ENCODE measurements at regions not wholly inside any gene's neighbourhood (a gene's known extent, or its start where the extent isn't known, plus 50 kb on each side); places are given as distances from the start of the nearest gene placed in this dataset.

GRCh38 chr7:155360495-155361345 lies 63.0 kb downstream of the INSIG1 start:
- DNase-seq, result no peak

GRCh38 chr7:155361346-155361680 lies 63.6 kb downstream of the INSIG1 start:
- no peak for DNase-seq

DNA sequence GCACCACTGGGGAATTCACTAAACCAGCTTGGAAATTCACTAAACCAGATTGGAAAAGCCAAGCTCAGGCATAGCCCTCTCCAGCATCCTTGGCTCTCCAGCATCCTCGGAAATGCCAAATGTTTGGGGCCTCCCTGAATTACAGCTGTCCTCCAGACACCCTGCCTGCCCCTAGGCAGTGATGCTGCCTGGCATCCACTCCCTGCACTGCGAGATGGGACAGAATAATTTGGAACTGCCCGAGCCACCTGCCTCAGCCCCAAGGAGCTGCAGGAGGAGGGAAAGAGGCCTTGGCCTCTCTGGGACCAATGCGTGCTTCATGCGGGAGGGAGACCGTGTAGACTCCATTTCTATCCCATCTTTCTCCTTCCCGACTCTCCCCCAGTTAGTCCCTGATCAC lies 64.3 kb downstream of the INSIG1 start:
- DNase-seq, result no peak

GRCh38 chr7:155362380-155363145 lies 64.9 kb downstream of the INSIG1 start:
- DNase-seq, result no peak

- no peak for DNase-seq
Measured at GRCh38 chr7:155363146-155363539, 65.5 kb downstream of the INSIG1 start.

DNA sequence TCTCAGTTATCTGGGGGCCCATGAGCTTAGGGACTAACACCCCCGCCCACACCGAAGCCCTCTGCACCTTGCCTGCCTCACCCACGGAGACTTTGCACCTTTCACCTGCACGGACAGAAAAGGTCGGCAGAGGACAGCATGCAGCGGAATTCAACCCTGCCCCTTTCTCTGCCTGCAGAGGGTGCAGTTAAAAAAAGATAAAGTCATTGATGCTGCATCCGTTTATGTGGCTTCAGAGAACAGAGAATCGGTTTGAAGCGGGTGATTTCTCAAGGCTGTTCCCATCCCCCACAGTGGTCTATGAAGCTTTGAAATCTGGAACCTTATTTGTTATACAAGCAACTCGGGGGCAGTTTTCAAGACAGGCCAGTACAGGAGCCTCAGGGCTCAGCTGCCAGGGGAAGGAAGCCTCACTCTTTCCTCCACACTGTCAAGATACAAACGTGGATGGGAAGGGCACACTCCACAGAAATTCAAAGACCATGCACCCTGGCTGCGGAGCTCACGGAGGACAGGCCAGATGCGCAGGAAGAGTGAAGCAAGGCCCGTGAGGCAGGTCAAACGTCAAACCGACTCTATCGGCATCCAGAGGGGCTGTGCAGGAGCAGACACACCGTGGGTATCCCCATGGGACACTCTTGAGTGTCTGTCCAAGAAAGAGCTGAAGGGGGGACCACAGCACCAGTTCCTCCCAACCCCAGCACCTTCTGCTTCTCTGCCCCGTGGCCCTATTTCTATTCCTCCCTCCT lies 66.3 kb downstream of the INSIG1 start:
- DNase-seq, result no peak

DNA sequence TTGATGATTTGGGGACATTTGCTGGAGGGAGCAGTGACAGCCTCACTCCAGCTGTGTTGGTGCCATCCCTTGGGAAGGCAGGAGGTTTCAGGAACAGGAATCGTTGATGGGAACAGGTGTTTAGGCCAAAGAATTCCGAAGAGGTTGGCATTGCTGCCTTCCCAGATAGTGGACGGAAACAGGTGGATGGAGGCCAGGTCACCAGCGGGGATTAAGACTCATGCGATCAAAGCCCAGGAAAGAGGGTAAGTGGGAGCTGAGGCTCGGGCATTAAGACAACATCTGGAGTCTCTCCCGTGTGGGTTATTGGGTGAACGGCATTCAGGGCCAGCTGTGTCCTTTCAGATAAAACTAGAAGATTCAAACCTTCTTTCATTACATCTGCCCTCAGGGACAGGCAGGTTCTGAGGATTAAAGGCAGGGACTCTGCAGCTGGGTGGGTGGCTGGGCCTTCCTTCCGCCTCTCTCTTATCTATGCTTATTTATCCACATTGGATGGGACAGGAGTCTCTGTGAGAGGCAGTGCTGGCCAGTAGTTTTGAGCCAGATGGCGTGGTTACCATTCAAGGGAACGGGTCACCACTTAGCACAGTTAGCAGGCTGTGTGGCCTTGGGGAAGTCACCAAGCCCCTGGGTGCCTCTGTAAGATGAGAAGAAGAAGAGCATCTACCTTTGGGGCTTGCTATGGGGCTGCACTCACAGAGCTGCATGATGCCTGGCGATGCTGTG lies 67.6 kb downstream of the INSIG1 start:
- no peak for DNase-seq

DNA sequence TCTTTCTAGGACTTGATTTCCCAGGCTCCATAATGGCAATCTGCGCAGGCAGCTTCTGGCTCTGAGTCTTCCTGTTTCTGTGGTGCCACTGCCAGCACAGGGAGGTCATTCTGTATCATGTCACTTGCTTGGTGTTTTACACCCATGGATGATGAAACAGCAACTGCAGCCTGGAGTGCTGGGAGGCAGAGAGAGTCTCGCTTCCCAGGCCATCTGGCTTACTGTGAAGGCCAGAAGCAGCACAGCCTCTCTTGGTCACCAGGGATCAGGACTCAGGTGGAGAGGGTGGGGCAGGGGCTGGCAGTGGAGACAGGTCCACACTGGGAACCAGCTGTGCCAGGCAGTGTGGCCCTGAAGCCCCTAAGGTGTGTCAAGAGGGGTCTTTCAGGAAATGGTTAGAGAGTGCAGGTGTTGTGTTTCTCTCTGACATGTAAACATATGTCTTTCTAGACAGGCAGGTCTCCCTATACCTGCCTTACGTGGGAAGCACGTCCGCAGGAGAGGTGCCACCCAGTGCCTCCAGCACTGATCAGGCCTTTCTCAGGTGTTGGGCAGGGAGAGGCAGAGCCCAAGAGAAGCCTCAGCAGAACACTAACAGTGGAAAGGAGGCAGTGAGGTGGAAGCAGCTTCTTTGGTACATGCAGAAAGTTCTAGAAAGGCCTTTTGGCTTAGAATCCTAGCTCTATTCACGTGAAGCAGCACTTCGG lies 71.4 kb downstream of the INSIG1 start:
- no peak for DNase-seq

- DNase-seq, result no peak
Measured at GRCh38 chr7:155369766-155370165, 72.1 kb downstream of the INSIG1 start.

DNA sequence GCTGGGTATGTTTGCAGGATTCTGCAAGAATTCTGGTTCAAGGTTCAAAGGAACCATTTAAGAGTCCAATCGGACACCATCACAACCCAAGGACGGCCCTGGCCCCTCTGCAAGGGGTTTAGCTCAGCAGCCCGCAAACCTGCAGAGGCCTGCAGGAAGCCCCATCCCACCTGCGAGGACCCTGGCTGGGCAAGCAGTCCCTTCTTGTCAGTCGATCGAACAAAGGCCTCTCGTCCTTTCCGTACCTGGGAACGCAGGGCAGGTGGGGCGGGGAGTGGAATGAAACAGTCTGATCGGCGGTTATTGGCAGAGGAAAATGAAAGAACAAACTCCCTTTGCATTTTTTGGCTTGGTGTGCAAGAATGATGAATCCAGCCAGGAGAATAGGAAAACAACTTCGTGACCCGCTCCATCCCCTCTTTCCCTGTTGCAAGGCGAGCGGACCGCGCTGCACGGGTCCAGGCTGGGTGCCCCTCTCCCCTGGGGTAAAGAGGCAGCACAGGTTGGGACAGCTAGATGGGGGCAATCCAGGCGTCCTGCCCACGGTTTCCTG lies 73.7 kb downstream of the INSIG1 start:
- no peak for DNase-seq

- DNase-seq, result no peak
Measured at GRCh38 chr7:155371884-155372781, 74.5 kb downstream of the INSIG1 start.

GRCh38 chr7:155372782-155373358 lies 75.2 kb downstream of the INSIG1 start:
- no peak for DNase-seq

DNA sequence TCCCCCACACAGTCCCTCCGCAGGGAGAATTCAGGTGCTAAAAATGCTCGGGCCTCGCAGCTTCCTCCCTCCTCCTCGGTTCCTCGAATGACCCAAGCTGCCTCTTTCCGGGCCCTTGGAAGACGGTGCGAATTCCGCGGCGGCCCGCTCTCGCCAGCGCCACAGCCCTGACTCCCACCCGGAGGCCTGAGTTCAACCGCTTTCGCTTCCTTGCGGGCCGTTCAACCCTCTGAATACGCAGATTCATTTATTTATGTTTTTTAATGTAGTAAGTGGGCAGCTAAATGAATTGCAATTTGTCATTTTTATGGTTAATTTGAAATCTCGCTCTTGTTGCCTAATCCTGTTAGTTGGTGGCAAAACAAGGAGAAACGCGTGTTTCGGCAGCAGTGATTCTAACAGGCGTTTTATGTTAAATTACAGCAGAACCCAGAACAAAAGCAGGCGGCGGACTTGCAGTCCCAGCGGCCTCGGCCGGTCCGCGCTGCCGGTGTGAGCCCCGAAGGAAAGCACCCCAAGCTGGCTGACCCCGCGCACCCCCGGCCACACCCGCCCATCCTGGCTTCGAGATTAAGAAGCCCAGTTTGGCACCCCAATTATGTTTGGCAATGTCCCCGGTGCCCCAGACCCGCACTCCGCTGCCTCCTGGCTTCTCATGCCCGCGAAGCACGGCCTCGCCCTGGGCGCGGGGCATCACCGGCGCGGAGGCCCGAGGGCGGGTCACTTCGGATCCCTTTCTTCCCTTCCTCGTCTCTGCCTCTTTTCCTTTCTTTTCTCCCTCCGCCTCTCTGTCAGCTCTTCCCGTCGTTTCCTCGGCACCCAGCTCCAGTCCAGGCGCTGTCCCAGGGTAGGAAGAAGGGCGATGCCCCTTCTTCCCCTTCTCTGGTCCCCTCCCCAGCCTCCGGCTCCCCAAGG lies 75.9 kb downstream of the INSIG1 start:
- no peak for DNase-seq

DNA sequence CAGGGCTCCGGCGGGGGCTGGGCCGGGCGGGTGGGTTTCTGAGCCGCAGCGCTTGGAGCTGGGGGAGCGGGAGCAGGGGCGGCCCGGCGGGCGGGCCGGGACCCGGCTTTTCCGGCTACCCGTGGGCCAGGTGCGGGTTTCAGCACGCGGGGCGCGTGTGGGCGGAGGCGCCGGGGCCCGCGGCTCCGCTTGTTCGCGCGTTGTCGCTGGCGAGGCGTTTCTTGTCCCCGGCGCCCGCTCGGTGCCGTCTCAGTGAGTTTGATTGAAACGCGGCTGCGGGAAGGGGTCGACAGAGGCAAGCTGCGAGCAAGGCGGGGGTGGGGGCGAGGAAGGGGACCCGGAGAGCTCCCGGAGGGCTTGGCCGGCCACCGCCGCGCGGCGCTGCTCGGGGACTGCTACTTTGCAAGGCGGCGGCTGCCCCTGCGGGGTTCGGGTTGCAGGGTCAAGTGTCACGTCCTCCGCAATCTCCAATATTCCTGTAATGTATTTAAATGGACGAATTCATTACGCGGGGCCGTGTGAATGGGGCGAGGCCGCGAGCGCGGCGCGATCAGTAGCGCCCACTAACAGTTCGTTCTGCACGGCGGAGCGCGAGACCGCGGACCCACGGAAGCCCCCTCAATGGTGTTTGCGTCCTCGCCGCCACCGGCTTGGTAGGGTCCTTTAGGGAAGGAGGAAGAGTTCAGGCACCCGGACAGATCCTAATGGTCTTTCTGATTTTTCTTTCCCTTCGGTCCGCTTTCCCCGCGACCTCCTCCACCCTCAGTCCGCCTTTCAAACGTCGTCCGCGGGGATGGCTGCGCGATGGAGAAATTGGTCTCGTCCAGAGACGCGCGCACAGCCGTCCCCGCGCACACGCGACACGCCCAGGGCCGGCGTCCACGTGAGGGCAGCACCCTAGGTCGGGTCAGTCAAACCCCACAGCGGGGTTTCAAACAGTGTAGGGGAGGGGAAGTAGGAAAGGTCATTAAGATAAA lies 76.9 kb downstream of the INSIG1 start:
- no peak for DNase-seq

DNA sequence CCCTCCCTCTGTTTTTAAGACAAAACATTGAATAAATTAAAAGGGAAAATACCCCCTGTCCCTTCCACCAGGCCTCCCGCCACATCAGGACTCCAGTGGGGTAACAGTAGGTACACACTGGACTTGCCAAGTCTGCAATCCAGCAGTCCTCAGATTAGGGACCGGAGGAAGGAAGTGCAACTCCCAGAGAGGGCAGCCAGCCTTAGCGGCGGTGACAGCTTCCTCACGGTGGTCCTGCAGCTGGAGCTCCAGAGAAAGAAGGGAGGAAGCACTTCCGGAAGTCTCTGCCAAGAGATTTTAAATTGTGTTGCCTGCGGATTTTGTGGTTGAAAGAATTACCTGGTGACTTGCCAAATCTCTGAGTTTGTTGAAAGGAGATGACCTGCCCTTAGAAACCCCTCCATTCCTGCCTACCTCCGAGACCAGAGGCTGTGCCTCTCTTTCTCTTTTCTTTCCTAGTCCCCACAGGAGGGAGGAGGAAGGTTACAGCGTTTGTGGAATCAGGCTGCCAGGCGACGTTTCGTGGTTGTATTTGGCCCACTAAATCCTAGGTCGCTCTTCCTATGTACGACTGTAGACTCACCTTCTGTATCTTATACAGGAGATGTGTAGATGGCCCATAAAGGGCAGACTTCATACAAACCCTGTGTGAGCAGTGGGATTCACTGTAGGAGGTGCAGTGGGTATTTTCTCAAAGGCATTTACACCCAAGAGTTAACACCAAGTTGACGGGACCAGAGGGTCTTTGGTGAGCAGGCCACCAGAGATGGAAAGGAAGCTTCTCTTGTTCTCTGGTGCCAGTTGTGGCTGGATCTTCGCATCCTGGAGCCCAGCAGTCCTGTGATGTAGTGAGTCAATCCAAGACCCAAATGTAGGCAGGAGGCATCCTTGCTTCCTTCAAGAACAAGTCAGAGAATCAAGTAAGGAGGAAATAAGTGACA lies 77.9 kb downstream of the INSIG1 start:
- DNase-seq, result no peak

DNA sequence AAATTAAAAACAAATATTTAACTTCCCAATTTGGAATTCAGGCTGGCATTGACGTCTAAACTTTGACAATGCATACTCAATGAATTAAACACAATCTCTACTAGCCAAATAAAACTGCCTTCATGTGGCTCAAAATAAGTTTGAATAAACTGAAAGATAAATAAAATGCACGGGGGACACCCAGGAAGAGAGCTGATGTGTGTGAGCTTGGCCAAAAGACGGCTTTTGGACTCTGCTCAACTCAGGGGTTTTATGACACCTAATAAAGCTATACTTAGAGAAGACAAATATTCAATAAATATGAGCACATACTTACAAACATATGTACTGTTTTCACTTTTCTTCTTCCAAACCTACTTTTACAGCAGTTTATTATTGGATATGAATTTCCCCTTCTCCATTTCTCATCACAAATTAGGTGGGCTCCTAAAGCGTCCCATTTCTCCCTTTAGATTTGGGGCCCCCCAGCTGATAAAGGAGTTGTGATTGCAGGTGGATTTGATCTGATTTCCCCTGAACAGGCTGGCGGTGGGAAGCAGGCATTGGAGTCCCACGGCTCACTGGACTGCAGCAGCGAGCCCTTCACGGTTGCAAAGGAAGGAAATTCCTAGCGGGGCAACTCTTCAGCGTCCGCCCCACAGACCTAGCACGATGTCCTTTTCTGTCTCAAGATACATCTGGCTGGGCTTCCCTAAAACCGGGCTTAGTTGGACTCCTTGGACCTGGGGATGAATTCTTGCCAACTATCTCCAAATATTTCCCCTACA lies 79.6 kb downstream of the INSIG1 start:
- no peak for DNase-seq

All from CD4-positive, alpha-beta T cell treated with Interleukin-4 for 4 hours (primary cell).